ENCODE measurements at regions not wholly inside any gene's neighbourhood (a gene's known extent, or its start where the extent isn't known, plus 50 kb on each side); places are given as distances from the start of the nearest gene placed in this dataset.

- no peak for TF ChIP-seq POLR2A (IDR thresholded peaks at IDR 0.05; ENCODE audit: low read depth, low read length)
- TF ChIP-seq TAF1 (IDR thresholded peaks at IDR 0.05; ENCODE audit: low read depth, low read length): no peak
- TF ChIP-seq POLR2AphosphoS5 (IDR thresholded peaks at IDR 0.05; ENCODE audit: low read depth, low read length): no peak
- no peak for TF ChIP-seq SPI1 (IDR thresholded peaks at IDR 0.05; ENCODE audit: low read depth, low read length)
- no peak for TF ChIP-seq POU2F2 (IDR thresholded peaks at IDR 0.05; ENCODE audit: low read depth, low read length)
Measured at GRCh38 chr5:117107859-117108258, 533.2 kb upstream of the SEMA6A start.
